ENCODE measurements at regions not wholly inside any gene's neighbourhood (a gene's known extent, or its start where the extent isn't known, plus 50 kb on each side); places are given as distances from the start of the nearest gene placed in this dataset.
A peak's percentile ranks its signal among the peaks of the same experiment; 100 is the strongest.

GRCh38 chr2:43057026-43057741 lies 169.2 kb downstream of the ZFP36L2 start:
- Histone ChIP-seq H3K27me3 (no peaks in the 10 kb centered on the region), H3K4me1 (peaks cover 6 to 16% of the 10 kb centered on the region in 2 donors), H3K9me3 (peaks cover 0 to 5% of the 10 kb centered on the region in 2 donors), H3K36me3 (no peaks in the 10 kb centered on the region), H3K27ac (no peak overlapping the region), H3K4me3 (no peak overlapping the region)
- no peak for TF ChIP-seq CTCF (IDR thresholded peaks at IDR 0.05)
- intact Hi-C loops (cut with DNase I): no loop called here
- DNase-seq (peak in 1 of 4 donors; percentile 31), ATAC-seq (no peak)

GRCh38 chr2:43055985-43056384 lies 170.4 kb downstream of the ZFP36L2 start:
- ATAC-seq: no peak
- intact Hi-C loops (cut with DNase I): no loop called here

GRCh38 chr2:43055086-43055912 lies 171.1 kb downstream of the ZFP36L2 start:
- no peak for ATAC-seq
- peak in 1 of 4 donors; percentile 22 for DNase-seq
- no peak for TF ChIP-seq CTCF (IDR thresholded peaks at IDR 0.05)
- intact Hi-C loops (cut with DNase I): no loop called here
- no peaks in the 10 kb centered on the region for H3K9me3 ChIP-seq
- no peaks in the 10 kb centered on the region for H3K27me3 ChIP-seq
- no peaks in the 10 kb centered on the region for H3K36me3 ChIP-seq
- no peak overlapping the region for H3K27ac ChIP-seq
- H3K4me1 ChIP-seq: peaks cover 14 to 21% of the 10 kb centered on the region in 2 donors
- no peak overlapping the region for H3K4me3 ChIP-seq

More at GRCh38 chr2:43055985-43056384, 170.4 kb downstream of the ZFP36L2 start:
- Histone ChIP-seq H3K9me3 (no peaks in the 10 kb centered on the region), H3K4me1 (peaks cover 9 to 18% of the 10 kb centered on the region in 2 donors), H3K4me3 (no peak overlapping the region), H3K36me3 (no peaks in the 10 kb centered on the region), H3K27me3 (no peaks in the 10 kb centered on the region), H3K27ac (no peak overlapping the region)
- peak in 1 of 4 donors; percentile 22 for DNase-seq
- no peak for TF ChIP-seq CTCF (IDR thresholded peaks at IDR 0.05)

- Histone ChIP-seq H3K27ac (no peak overlapping the region), H3K36me3 (no peaks in the 10 kb centered on the region), H3K27me3 (no peaks in the 10 kb centered on the region), H3K4me3 (no peak overlapping the region), H3K4me1 (peaks cover 14 to 19% of the 10 kb centered on the region in 2 donors), H3K9me3 (no peaks in the 10 kb centered on the region)
- ATAC-seq: no peak
- peak in 1 of 4 donors; percentile 33 for DNase-seq
- no peak for TF ChIP-seq CTCF (IDR thresholded peaks at IDR 0.05)
- intact Hi-C loops (cut with DNase I): no loop called here
These were observed 172.0 kb downstream of the ZFP36L2 start for GRCh38 chr2:43054367-43054766.

GRCh38 chr2:43052944-43053306 lies 173.5 kb downstream of the ZFP36L2 start:
- DNase-seq (no peak), ATAC-seq (no peak)
- peaks cover 14 to 15% of the 10 kb centered on the region in 2 donors for H3K4me1 ChIP-seq
- TF ChIP-seq CTCF (IDR thresholded peaks at IDR 0.05): no peak
- H3K27ac ChIP-seq: no peak overlapping the region
- no peak overlapping the region for H3K4me3 ChIP-seq
- H3K9me3 ChIP-seq: no peaks in the 10 kb centered on the region
- no peaks in the 10 kb centered on the region for H3K36me3 ChIP-seq
- intact Hi-C loops (cut with DNase I): no loop called here
- H3K27me3 ChIP-seq: no peaks in the 10 kb centered on the region
